ENCODE measurements at regions not wholly inside any gene's neighbourhood (a gene's known extent, or its start where the extent isn't known, plus 50 kb on each side); places are given as distances from the start of the nearest gene placed in this dataset.
"Not testable (repeated sequence)": the region's sequence is repeated elsewhere in the genome, so short reads cannot be mapped to it uniquely, and the experiment has no call there.

GRCh38 chr3:198096015-198096414 lies 136.0 kb downstream of the LMLN start:
- Histone ChIP-seq H3K9me3 (no peaks in the 10 kb centered on the region), H3K4me1 (no peaks in the 10 kb centered on the region), H3K4me3 (no peak overlapping the region), H3K36me3 (no peaks in the 10 kb centered on the region), H3K27ac (no peak overlapping the region), H3K27me3 (no peaks in the 10 kb centered on the region)
- no peak for DNase-seq (ENCODE audit: low spot score)
- TF ChIP-seq, protein P1, sequence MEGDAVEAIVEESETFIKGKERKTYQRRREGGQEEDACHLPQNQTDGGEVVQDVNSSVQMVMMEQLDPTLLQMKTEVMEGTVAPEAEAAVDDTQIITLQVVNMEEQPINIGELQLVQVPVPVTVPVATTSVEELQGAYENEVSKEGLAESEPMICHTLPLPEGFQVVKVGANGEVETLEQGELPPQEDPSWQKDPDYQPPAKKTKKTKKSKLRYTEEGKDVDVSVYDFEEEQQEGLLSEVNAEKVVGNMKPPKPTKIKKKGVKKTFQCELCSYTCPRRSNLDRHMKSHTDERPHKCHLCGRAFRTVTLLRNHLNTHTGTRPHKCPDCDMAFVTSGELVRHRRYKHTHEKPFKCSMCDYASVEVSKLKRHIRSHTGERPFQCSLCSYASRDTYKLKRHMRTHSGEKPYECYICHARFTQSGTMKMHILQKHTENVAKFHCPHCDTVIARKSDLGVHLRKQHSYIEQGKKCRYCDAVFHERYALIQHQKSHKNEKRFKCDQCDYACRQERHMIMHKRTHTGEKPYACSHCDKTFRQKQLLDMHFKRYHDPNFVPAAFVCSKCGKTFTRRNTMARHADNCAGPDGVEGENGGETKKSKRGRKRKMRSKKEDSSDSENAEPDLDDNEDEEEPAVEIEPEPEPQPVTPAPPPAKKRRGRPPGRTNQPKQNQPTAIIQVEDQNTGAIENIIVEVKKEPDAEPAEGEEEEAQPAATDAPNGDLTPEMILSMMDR (IDR thresholded peaks at IDR 0.05): no peak

DNA sequence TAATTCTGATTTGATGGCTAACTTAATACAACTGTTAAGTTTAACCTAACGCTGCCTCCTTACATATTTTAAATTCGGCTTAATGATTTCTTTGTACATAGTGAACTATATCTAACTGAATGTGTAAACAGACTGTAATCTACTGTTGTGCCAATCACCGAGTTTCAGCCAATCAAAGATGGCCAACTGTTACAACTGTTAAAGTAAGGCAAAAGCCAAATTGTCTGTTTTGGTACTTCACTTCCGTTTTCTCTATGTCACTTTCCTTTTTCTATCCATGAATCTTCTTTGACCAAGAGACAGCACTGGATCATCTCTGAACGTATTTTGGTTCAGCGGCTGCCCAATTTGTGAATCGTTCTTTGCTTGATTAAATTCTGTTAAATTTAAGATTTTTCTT lies 137.0 kb downstream of the LMLN start:
- TF ChIP-seq, protein P1 (IDR thresholded peaks at IDR 0.05): no peak
- no peaks in the 10 kb centered on the region for H3K27me3 ChIP-seq
- no peak overlapping the region for H3K4me3 ChIP-seq
- H3K9me3 ChIP-seq: no peaks in the 10 kb centered on the region
- H3K4me1 ChIP-seq: no peaks in the 10 kb centered on the region
- no peaks in the 10 kb centered on the region for H3K36me3 ChIP-seq
- H3K27ac ChIP-seq: no peak overlapping the region
- DNase-seq (ENCODE audit: low spot score): no peak

DNA sequence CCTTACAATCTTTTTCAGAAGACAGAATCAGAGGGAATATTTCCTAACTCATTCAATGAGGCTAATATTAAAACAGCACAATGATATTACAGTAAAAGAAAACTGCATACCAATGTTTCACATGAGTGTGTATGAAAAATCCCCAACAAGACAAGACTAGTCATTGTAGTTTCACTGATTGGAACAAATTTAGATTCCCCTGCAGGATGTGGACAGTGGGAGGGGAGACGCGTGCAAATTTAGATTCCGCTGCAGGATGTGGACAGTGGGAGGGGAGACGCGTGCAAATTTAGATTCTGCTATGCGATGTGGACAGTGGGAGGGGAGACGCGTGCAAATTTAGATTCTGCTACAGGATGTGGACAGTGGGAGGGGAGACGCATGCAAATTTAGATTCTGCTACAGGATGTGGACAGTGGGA lies 138.7 kb downstream of the LMLN start:
- H3K36me3 ChIP-seq; DNase-seq (ENCODE audit: low spot score); H3K27me3 ChIP-seq; H3K9me3 ChIP-seq; H3K27ac ChIP-seq; H3K4me1 ChIP-seq; H3K4me3 ChIP-seq: not testable (repeated sequence)

DNA sequence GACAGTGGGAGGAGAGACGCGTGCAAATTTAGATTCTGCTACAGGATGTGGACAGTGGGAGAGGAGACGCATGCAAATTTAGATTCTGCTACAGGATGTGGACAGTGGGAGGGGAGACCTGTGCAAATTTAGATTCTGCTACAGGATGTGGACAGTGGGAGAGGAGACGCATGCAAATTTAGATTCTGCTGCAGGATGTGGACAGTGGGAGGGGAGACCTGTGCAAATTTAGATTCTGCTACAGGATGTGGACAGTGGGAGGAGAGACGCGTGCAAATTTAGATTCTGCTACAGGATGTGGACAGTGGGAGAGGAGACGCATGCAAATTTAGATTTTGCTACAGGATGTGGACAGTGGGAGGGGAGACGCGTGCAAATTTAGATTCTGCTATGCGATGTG lies 143.1 kb downstream of the LMLN start:
- H3K27me3 ChIP-seq; H3K9me3 ChIP-seq; H3K36me3 ChIP-seq; H3K4me1 ChIP-seq; DNase-seq (ENCODE audit: low spot score); H3K27ac ChIP-seq; H3K4me3 ChIP-seq: not testable (repeated sequence)

GRCh38 chr3:198106265-198106664 lies 146.2 kb downstream of the LMLN start:
- no peak for DNase-seq (ENCODE audit: low spot score)
- no peak overlapping the region for H3K27ac ChIP-seq
- H3K27me3 ChIP-seq: peaks cover 0 to 9% of the 10 kb centered on the region in 2 donors
- H3K4me1 ChIP-seq: no peaks in the 10 kb centered on the region
- TF ChIP-seq, protein P1 (IDR thresholded peaks at IDR 0.05): no peak
- no peaks in the 10 kb centered on the region for H3K9me3 ChIP-seq
- no peaks in the 10 kb centered on the region for H3K36me3 ChIP-seq
- no peak overlapping the region for H3K4me3 ChIP-seq

DNA sequence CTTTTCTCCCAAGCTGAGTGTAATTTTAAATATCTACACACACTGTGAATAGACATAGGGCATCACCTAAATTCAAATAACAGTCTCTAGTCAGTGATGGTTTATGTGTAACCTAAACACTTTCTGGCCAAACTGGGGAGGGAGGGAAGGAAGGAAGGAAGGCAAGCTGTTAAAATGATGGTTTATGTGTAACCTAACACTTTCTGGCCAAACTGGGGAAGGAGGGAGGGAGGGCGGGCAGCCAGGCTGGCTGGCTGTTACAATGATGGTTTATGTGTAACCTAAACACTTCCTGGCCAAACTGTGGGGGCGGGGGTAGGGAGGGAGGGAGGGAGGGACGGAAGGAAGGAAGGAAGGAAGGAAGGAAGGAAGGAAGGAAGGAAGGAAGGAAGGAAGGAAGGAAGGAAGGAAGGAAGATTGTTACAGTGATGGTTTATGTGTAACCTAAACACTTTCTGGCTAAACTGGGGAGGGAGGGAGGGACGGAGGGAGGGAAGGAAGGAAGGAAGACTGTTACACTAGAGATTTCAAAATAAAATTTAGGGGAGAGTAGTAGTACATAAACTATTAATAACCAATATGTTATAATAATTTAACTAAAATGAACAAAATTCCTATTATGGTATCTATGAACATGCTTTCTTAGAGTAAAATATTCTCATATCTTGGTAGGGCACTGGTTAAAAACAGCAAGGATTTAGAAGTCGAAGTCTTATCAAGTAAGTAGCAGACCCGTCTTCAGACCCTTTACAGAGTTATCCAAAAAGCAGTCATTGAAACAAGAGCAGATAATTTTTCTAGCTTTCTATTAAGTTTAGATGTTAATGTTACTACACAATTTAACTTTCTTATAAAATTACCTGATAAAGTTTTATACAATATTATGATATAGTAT lies 148.1 kb downstream of the LMLN start:
- Histone ChIP-seq H3K4me1 (no peaks in the 10 kb centered on the region), H3K9me3 (no peaks in the 10 kb centered on the region), H3K36me3 (no peaks in the 10 kb centered on the region), H3K27ac (no peak overlapping the region), H3K4me3 (no peak overlapping the region), H3K27me3 (peaks cover 5 to 20% of the 10 kb centered on the region in 2 donors)
- DNase-seq (ENCODE audit: low spot score): no peak
- TF ChIP-seq, protein P1 (IDR thresholded peaks at IDR 0.05): no peak

- Histone ChIP-seq H3K4me1 (peaks cover 0 to 6% of the 10 kb centered on the region in 2 donors), H3K27ac (no peak overlapping the region), H3K9me3 (no peaks in the 10 kb centered on the region), H3K27me3 (peaks cover 9 to 28% of the 10 kb centered on the region in 2 donors), H3K4me3 (no peak overlapping the region), H3K36me3 (no peaks in the 10 kb centered on the region)
- DNase-seq (ENCODE audit: low spot score): no peak
- TF ChIP-seq, protein P1 (IDR thresholded peaks at IDR 0.05): no peak
Measured at GRCh38 chr3:198109883-198110282, 149.9 kb downstream of the LMLN start.
